ENCODE measurements at regions not wholly inside any gene's neighbourhood (a gene's known extent, or its start where the extent isn't known, plus 50 kb on each side); places are given as distances from the start of the nearest gene placed in this dataset.
A peak's percentile ranks its signal among the peaks of the same experiment; 100 is the strongest.

DNA sequence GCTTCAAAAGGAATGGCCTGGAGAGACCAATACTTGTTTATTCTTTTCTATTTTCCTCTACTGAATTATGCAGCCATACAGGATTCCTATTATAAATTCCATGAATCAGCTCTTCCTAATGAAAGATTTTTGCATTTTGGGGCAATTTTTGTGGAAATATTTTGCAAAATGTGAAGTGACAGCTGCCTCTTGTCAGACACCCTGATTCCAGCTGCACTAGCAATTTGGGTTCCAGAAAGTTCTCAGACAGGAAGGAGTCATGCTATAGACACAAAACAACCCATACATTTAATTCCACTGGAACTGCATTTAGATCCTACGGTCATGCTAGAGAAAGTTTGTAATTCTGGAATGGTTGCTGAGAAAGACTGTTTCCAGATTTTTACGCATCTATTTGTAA lies 119.5 kb downstream of the XCL2 start:
- no peak for TF ChIP-seq TAF1 (IDR thresholded peaks at IDR 0.05; ENCODE audit: borderline replicate concordance, insufficient read depth, low read length)
- TF ChIP-seq POLR2AphosphoS5 (IDR thresholded peaks at IDR 0.05; ENCODE audit: low read depth, low read length), result no peak
- TF ChIP-seq SIN3A (IDR thresholded peaks at IDR 0.05; ENCODE audit: borderline replicate concordance, insufficient read depth, low read length), result no peak
- TF ChIP-seq, protein P1, sequence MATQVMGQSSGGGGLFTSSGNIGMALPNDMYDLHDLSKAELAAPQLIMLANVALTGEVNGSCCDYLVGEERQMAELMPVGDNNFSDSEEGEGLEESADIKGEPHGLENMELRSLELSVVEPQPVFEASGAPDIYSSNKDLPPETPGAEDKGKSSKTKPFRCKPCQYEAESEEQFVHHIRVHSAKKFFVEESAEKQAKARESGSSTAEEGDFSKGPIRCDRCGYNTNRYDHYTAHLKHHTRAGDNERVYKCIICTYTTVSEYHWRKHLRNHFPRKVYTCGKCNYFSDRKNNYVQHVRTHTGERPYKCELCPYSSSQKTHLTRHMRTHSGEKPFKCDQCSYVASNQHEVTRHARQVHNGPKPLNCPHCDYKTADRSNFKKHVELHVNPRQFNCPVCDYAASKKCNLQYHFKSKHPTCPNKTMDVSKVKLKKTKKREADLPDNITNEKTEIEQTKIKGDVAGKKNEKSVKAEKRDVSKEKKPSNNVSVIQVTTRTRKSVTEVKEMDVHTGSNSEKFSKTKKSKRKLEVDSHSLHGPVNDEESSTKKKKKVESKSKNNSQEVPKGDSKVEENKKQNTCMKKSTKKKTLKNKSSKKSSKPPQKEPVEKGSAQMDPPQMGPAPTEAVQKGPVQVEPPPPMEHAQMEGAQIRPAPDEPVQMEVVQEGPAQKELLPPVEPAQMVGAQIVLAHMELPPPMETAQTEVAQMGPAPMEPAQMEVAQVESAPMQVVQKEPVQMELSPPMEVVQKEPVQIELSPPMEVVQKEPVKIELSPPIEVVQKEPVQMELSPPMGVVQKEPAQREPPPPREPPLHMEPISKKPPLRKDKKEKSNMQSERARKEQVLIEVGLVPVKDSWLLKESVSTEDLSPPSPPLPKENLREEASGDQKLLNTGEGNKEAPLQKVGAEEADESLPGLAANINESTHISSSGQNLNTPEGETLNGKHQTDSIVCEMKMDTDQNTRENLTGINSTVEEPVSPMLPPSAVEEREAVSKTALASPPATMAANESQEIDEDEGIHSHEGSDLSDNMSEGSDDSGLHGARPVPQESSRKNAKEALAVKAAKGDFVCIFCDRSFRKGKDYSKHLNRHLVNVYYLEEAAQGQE (IDR thresholded peaks at IDR 0.05; ENCODE audit: insufficient read depth in 1 of 2, low read depth in 2 of 2, low read length in 2 of 2), result no peak
- TF ChIP-seq FOXP2 (optimal IDR thresholded peaks at IDR 0.05; ENCODE audit: borderline replicate concordance, extremely low read depth, extremely low read length, insufficient read depth), result no peak

DNA sequence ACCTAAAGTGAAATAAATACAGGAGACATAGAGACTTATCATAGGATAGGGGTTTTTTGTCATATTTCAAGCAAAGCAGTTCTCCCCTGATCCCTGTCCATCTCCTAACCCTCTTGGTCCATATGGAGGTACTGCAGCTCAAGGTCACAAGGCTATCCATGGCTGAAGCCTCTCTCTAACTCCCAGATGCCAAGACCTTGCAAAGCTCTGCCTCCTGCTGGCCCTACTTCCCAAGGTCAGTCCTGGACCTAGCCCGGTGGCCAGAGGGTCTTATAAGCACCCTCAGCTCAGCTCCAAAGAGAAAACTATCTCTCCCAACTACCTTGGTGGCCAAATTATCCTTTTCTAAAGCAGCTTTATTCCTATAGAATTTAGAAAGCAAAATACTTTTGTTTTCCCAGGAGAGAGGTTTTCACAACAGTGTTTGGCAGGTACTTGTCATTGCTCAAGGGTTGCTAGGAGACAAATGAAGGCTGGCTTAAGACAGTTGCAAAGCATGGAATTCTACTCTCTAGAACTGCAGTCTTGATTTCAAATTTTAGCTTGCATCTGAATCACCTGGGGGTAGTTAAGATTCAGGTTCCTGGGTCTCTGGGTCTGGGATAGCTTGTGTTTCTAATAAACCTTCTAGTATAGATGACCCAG lies 121.5 kb downstream of the XCL2 start:
- TF ChIP-seq POLR2AphosphoS5 (IDR thresholded peaks at IDR 0.05; ENCODE audit: low read depth, low read length), result no peak
- no peak for TF ChIP-seq TAF1 (IDR thresholded peaks at IDR 0.05; ENCODE audit: borderline replicate concordance, insufficient read depth, low read length)

DNA sequence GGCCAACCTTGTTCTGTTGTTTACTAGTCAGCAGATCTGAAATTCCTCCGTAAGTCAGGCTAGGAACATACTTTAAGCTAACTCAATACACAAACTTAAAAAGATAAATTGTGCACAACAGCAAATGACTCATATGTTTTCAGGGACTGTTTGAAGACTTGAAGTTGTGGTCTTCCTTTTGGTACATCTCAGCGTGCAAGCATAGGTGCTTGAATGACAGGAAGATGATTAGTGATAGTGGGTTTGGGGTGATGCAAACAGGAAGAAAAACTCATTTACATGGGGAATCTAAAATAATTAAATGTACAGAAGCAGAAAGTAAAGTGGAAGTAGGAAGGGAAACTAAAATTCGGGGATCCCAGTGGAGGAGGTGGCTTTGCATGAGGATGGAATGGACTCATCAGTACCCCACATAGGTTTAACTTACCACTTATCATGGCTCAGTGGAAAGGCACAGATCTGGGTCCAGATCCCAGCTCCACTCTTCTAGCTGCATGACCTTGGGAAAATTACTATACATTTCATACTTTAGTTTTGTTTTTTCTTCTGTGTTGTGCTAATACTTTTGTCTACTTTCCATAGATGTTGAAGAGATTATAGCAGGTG lies 122.3 kb downstream of the XCL2 start:
- TF ChIP-seq TAF1 (IDR thresholded peaks at IDR 0.05; ENCODE audit: borderline replicate concordance, insufficient read depth, low read length) (no peak), POLR2AphosphoS5 (IDR thresholded peaks at IDR 0.05; ENCODE audit: low read depth, low read length) (no peak)
- TF ChIP-seq, protein P1 (IDR thresholded peaks at IDR 0.05; ENCODE audit: insufficient read depth in 1 of 2, low read depth in 2 of 2, low read length in 2 of 2), result no peak

DNA sequence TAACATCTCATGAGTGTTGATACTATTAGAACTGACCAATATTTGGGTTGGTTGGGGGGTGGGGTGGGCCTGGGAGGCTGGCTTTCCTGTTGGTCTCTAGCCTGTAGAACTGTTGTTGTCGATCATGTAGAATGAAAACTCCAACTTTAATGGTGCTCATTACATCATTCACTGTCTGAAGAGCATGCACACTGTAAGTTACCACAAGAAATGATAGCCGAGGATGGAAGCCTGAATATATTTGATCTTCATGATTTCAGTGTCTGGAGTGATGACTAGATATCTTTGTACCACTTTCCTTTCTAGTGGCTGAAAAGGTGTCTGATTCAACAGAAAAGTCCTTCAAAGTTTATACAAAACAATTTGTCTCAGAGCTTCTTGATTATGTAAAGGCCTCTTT lies 123.6 kb downstream of the XCL2 start:
- TF ChIP-seq FOXP2 (optimal IDR thresholded peaks at IDR 0.05; ENCODE audit: borderline replicate concordance, extremely low read depth, extremely low read length, insufficient read depth) (no peak), TAF1 (IDR thresholded peaks at IDR 0.05; ENCODE audit: borderline replicate concordance, insufficient read depth, low read length) (no peak), SIN3A (IDR thresholded peaks at IDR 0.05; ENCODE audit: borderline replicate concordance, insufficient read depth, low read length) (no peak), POLR2AphosphoS5 (IDR thresholded peaks at IDR 0.05; ENCODE audit: low read depth, low read length) (no peak)
- TF ChIP-seq, protein P1 (IDR thresholded peaks at IDR 0.05; ENCODE audit: insufficient read depth in 1 of 2, low read depth in 2 of 2, low read length in 2 of 2), result no peak

DNA sequence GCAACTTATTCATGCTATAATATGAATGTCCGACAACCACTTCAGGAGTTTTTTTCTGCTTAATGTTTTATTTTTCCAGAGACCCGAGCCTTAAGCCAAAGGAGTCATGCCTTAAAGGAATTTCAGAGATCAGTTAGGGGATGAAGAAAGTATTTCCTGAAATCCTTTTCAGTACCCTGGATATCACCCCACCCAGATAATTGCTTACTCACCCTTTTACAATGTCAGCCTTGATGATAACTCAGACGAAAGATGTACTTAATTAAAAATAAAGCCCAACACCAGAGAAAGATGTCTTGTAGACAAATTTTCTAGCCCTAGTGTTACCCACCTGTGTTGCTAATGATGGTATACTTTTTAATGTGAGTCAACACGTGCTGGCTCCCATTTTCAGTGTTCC lies 124.1 kb downstream of the XCL2 start:
- no peak for TF ChIP-seq TAF1 (IDR thresholded peaks at IDR 0.05; ENCODE audit: borderline replicate concordance, insufficient read depth, low read length)
- TF ChIP-seq, protein P1 (IDR thresholded peaks at IDR 0.05; ENCODE audit: insufficient read depth in 1 of 2, low read depth in 2 of 2, low read length in 2 of 2), result peak in 1 of 2 experiments; percentile 74; a peak in 2 of 4 replicates
